CD4-positive, alpha-beta T cell treated with Interleukin-10 for 1 hour (primary cell): ENCODE measurements at regions not wholly inside any gene's neighbourhood (a gene's known extent, or its start where the extent isn't known, plus 50 kb on each side); places are given as distances from the start of the nearest gene placed in this dataset.
"Not testable (repeated sequence)": the region's sequence is repeated elsewhere in the genome, so short reads cannot be mapped to it uniquely, and the experiment has no call there.

Experiments used
- DNase-seq: peaks from one replicate; pipeline ENCODE4 v3.0.0-alpha.2; 2020

- DNase-seq, result no peak
Observed at GRCh38 chr6:90715093-90715655, 128.3 kb upstream of the MAP3K7 start.

DNA sequence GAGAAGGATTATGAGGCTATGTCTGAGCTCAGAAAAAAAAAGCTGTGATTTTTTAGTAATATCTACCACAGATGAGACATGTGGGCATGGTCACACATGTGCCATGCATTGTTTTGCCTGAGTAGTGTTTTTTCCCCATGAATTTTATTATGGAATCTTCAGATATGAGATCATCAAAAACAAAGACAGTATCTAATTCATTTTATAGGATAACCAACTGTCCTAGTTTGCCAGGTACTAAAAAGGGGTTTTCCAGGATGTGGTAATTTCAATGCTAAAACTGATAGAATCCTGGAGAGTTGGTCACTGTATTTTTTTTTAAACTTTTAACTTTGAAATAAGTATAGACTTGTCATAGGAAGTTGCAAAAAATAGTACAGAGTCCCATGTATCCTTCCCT is 127.4 kb upstream of the MAP3K7 start:
- DNase-seq, result no peak

GRCh38 chr6:90712114-90712513 is 125.2 kb upstream of the MAP3K7 start:
- no peak for DNase-seq

DNA sequence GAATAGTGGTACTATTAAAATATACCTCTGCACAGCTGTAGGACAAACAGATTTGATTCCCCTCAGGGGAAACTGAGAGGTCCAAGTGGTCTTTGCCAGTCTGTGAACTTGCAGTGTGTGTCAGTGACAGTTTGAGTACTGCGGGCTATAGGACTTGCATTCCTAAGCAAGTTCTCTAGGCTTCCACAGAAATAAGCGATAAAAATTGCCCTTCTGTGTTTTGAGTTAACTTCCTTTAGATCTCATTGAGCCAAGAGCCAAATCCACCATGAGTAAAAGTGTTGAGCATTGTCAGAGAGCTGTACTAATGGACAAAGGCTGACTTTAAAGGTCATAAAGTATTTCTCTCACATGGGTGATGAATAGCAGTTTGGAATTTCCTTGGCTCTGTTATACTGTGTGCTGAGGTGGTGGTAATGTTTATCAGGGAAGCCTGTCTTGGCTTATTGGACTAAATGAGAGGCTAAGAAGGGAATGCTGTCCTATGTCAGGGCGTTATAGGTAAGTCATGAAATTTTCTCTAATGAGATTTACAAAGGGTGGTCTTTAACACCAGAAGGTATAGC is 122.6 kb upstream of the MAP3K7 start:
- no peak for DNase-seq

GRCh38 chr6:90708206-90708737 is 121.4 kb upstream of the MAP3K7 start:
- no peak for DNase-seq

GRCh38 chr6:90707246-90707645 is 120.4 kb upstream of the MAP3K7 start:
- DNase-seq, result no peak

GRCh38 chr6:90703336-90703735 is 116.5 kb upstream of the MAP3K7 start:
- DNase-seq, result no peak

GRCh38 chr6:90701926-90702325 is 115.1 kb upstream of the MAP3K7 start:
- no peak for DNase-seq

GRCh38 chr6:90701146-90701781 is 114.4 kb upstream of the MAP3K7 start:
- no peak for DNase-seq

DNA sequence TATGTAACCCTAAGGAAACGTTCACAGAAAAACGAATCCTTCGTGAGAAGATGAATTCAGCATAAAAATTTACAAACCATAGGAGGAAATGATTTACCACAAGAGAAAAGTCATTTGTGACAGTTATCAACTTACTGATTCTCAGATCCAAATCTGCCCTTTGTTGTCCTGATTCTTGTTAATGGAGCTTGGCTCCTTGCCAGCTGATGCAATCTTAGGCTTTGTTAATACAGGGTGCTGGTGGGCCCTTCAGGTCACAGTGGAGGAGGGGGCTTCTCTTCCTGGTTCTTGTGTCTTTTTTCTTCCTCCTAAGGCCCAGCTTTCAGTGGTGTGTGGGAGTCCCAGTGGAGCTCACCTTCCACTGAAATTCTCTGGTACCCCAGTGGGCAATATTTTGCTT is 108.4 kb upstream of the MAP3K7 start:
- no peak for DNase-seq

DNA sequence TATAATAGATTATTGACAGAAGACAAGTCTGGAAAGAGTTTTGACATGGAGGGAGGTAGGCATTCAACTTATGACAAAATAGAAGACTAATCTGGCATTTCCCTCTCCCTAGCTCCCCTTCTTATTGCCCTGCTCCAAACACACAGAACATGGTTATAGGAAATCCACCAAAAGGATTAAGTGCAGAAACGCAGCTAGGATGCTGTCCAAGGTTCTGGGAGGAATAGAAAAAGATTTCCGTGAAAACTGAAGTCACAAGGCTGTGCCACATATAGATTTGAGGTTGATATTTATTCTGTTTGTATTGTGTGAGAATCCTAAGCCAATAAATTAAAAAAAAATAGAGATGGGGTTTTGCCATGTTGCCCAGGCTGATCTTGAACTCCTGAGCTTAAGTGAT is 107.9 kb upstream of the MAP3K7 start:
- no peak for DNase-seq

- DNase-seq, result no peak
Observed at GRCh38 chr6:90691823-90692222, 105.0 kb upstream of the MAP3K7 start.

DNA sequence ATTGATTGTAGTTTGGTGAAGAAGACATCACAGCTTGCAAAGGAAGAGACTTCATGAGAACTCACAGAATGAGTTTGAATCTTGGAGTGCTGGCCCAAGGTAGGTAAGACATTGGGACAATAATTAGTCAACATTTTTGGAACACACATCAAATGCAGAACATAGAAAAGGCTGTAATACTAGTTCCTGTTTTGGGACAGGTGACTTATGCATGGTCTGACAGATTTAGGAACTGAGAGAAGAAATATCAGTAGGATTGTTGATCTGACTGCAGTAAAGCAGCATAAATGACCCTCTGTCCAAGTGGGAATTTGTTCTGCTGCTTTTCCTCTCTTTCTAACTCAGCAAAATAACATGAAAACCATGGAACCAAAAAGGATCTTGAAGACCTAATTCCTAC is 102.3 kb upstream of the MAP3K7 start:
- DNase-seq, result no peak

DNA sequence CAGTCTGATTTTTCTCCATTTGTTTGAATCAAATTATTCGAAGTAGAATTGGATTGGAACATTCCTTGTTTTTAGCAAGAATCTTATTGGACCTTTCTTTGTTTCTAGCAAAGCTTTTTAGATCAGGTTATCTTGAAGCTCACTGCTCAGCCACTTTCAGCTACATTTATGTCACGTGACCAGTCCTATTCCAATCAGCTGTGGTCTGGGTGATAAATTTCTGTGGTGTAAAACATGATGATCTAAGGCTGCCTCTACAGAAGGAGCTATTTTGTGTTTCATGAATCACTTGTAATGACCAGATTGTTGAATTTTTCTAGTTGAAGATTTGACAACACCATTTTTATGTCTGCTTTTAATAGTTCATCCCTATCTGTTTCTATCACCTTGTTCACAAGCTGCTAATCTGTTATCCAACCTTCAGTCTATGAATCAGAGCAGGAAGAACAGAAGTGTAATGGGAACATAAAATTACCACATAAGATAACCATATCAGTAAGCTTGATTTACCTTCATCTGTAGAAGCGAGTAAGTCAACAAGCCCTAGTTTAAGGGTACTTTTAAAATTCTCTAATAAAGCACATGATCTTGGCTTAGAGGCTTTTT is 101.0 kb upstream of the MAP3K7 start:
- DNase-seq, result no peak

GRCh38 chr6:90681863-90682262 is 95.0 kb upstream of the MAP3K7 start:
- DNase-seq, result no peak

GRCh38 chr6:90678049-90678779 is 91.3 kb upstream of the MAP3K7 start:
- DNase-seq, result no peak

DNA sequence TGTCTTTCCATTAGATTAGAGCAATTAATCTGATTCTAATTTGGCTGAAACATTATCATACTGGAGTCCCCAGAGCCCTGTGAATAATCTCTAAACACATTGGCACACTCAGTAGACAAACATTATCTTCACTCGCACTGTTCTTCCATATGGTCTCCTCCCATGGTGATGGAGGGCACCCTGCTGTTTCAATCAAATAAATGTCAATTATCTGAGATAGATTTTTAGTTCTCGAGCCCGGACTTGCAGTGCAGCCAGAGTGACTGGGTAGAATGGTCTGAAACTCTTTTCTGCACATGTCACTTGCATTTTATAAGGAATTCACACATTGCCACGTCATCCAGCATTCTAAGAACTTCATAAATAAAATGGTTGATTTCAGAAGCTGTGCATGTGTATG is 90.6 kb upstream of the MAP3K7 start:
- no peak for DNase-seq

DNA sequence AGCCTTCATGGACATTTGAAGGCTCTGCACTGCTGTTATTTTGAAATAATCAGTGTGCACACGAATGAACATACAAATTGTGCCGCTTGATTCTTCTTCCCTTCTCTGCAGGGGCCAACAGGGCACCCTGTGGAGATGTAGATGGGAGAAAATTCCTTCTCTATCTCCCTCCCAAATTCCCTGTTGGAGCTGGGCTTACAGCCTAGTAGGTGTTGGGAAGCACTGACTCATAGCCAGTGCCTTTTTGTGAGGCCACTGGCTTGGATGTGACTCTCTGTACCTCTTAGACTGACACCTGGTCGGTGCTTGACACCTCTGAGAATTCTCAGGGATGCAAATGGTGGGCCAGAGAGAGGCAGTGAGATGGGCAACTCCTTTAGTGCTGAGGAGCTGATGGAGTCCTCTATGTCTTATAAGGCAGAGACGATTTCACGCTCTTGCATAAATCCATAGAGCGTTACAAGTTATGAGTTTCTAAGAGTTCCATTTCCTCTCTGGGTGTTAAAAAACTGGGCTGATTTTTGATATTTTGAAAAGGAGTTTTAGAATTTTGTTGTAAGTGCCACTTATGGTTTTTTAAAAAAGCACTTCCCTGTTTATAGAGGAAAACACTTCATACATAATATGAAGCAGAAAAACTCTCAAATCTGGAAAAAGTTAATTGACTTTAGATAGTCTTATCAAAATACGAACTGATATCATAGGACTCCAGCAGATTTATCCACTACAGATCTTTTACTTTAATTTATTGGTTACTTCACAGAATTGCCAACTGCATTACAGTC is 89.8 kb upstream of the MAP3K7 start:
- DNase-seq, result no peak

DNA sequence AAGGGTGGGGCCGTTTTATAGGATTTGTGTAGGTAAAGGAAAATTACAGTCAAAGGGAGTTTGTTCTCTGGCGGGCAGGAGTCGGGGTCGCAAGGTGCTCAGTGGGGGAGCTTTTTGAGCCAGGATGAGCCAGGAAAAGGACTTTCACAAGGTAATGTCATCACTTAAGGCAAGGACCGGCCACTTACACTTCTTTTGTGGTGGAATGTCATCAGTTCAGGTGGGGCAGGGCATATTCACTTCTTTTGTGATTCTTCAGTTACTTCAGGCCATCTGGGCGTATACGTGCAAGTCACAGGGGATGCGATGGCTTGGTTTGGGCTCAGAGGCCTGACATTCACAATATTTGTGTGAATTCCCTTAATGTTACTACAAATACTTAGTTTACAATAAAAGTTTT is 88.2 kb upstream of the MAP3K7 start:
- not testable (repeated sequence) for DNase-seq

DNA sequence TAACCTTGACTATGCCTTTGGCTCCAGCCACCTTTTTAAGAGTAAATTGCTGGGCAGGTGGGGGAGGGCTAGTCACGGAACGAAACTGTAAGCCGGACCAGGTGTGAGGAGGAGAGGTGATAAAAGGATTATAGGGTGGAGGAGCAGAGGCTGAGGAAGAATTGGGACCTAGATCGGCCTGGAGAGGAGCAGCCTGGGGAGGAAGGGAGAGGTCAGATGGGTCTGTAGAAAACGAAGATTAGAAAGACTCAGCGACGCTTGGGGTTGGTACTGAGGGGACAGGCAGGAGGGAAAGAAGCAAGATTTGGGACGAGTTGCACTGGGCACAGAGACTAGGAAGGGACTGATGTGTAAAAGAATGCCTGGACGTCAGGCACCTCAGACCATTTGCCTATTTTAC is 87.2 kb upstream of the MAP3K7 start:
- not testable (repeated sequence) for DNase-seq

GRCh38 chr6:90669846-90670245 is 83.0 kb upstream of the MAP3K7 start:
- no peak for DNase-seq

DNA sequence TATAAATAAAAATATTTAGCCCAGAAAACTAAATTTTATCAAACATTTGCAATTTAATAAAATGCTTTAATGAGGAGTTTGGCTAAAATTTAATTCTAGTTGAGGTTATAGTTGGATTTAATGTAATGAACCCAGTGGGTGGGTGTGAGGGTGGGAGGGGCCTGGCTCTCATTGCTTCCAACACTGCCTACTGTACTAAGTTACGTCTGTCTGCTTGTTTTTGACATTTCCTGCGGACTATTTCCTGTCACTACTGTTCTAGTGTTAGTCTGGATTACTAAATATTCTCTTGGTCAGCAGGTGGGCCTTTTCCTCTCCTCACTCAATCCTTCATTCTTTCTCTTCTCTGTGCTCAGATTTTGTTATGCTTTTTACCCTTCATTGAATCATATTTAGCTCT is 82.5 kb upstream of the MAP3K7 start:
- DNase-seq, result no peak

GRCh38 chr6:90668141-90668540 is 81.3 kb upstream of the MAP3K7 start:
- no peak for DNase-seq
